ENCODE measurements at regions not wholly inside any gene's neighbourhood (a gene's known extent, or its start where the extent isn't known, plus 50 kb on each side); places are given as distances from the start of the nearest gene placed in this dataset.

GRCh38 chr7:117974891-117975290 lies 101.7 kb upstream of the CTTNBP2 start:
- DNase-seq, result no peak

GRCh38 chr7:117975476-117975875 lies 102.2 kb upstream of the CTTNBP2 start:
- no peak for DNase-seq

- DNase-seq, result no peak
These were observed 106.8 kb upstream of the CTTNBP2 start for GRCh38 chr7:117979954-117980497.

DNA sequence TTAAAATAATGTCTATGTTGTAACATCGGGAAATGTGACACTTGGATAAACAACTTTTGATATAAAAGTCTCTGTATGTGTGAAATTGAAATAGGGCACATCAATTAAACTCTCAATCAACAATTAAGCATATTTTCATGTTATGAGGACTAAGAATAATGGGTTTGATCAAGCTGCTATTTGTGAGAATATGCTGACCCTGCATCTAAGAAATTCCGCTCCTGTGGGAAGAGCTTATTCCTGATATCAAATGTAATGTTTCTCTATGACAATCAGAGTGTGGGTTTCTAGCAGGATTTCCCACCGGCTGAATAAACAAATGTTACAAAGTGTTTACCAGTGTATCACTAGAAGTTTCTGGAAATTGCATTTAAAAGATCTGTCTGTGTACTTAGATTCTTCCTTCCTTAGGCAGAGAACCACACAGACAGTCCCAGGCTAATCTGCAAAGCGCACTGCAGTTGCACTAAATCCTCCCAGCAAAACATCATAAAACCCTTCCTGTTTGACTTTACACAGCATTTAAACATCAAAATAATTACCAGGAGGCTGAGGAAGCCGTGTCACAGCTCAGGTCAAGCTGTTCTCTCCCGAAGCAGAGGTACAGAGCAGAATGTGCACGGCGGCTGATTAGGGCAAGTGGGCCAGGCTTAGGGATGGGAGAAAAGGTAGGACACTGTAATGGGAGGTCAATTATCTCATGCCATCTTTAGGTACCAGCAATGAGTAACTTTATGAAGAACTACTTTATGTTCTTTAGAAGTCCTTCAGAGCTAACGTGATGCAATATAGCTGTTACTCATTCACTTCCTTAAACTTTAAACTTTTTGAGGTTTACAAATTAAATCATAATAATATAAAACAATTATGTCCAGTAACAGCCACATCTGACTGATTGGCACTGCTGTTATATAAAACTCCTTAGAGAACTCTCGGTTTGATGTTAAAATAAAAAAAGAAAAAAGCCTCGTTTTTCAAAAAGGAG lies 109.1 kb upstream of the CTTNBP2 start:
- no peak for DNase-seq

DNA sequence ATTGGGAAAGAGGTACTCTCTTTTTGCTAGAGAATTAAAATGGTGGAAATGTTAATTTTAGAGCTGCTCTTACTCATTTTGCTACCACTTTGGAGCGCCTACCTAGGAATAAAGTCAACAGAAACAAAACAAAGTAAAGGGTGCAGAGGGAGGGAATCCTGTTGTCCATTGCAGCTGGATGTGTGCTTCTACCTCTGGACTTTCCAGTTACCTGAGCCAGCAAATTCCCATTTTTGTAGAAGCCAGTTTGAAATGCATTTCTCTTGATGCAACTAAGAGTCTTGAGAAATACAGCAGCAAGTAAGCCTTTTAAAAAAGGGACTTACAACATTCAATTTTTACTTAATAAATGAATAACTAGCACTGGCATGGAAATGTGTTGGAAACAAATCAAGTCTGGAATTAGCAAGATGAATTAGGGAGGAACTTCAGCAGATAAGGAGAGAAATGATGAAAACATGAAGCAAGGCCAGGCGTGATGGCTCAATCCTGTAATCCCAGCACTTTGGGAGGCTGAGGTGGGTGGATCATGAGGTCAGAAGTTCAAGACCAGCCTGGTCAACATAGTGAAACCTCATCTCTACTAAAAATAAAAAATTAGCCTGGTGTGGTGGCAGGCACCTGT lies 113.5 kb upstream of the CTTNBP2 start:
- DNase-seq, result no peak

DNA sequence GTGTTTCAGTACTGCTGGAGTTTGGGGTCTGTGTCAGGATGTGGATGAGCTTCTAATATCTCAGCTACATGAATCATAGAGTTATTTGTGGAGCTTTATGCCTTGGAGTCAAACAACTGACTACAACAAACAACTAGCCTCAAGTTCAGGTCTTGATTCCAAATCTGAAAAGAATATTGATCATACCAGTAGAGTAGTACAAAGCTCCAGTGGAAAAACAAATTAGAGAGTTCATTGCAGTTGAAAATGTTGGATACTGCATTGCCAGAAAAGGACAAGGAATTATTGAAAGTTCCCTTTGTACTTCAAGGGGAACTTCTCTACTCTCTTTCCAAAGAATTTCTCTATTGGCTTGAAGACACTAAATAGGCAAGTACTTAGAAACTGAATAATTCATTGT lies 117.6 kb upstream of the CTTNBP2 start:
- no peak for DNase-seq

DNA sequence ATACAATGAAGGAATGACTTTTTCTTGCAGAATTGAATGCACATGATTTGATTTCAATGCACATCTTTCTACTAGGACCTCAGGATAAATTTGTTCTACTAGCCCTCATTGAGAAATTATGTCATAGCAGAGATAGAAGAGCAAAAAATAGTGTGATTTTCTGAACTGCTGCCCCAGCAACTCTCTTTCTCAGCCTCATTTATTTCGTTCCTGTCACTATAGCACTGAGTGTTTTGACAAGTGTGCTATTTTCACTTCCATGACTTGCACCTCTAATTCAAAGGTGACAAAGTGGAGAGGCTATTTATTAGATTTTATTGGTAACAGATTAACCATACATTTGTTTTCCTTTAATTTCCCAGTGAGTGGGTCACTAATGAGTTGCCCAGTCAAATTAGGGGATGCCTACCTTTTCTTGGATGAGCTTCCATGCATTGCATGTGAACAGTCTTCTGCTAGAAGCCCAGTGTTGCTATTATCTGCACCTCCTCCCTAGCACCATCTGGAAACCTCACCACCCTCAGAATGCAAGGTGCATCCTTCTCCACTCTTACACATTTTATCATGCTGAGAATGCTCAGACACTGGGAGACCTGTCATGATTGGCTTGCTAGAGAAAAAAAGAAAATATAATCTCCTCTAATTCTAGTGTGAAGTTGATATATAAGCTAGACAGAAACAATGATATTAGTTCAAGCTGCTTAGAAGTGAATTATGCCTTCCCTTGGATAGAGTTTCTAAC lies 119.6 kb upstream of the CTTNBP2 start:
- DNase-seq, result no peak

GRCh38 chr7:117993377-117994003 lies 120.2 kb upstream of the CTTNBP2 start:
- DNase-seq, result no peak

GRCh38 chr7:117995850-117996650 lies 122.8 kb upstream of the CTTNBP2 start:
- no peak for DNase-seq

- DNase-seq, result no peak
These were observed 124.9 kb upstream of the CTTNBP2 start for GRCh38 chr7:117997862-117998825.

- DNase-seq, result no peak
These were observed 127.4 kb upstream of the CTTNBP2 start for GRCh38 chr7:118000480-118001202.

DNA sequence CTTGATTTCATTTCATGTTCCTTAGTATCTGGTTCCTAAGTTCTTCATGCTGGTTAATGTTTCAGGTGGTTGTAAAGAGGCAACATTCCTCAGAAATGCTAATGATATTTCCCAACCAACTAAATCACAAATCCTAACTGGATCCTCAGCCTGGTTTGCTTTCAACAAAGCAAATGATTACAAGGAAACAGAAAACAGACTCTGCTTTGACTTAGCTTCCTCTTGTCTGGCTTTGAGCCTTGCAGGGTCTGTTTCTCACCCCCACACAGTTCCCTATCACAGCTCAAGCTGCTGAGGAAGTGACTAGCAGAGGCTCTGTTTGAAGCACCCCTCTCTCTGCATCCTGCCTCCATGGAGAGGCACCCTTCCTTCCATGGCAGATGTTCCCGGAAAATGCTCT lies 130.2 kb upstream of the CTTNBP2 start:
- DNase-seq, result no peak

GRCh38 chr7:118005026-118005425 lies 131.8 kb upstream of the CTTNBP2 start:
- no peak for DNase-seq

GRCh38 chr7:118006979-118007378 lies 133.7 kb upstream of the CTTNBP2 start:
- no peak for DNase-seq

GRCh38 chr7:118009419-118009818 lies 136.2 kb upstream of the CTTNBP2 start:
- DNase-seq, result no peak

GRCh38 chr7:118011652-118012051 lies 138.4 kb upstream of the CTTNBP2 start:
- DNase-seq, result no peak

- DNase-seq, result no peak
These were observed 140.2 kb upstream of the CTTNBP2 start for GRCh38 chr7:118013252-118014010.

DNA sequence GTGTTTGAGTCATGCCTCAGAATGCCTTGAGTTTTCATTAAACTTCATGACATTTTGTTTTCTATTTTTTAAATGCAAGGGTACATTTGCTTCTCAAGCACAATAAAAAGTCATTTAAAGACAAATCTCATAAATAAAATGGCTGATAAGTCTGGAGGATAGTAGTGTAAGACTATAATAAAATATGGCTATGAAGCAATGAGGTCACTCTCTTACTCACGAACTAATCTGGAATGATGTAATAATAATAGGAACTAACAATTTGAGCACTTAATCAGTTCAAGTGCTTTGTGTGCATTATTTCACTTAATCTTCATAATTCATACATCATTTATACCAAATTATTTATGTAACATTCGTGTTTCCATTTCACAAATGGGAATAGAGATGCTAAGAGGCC lies 149.3 kb upstream of the CTTNBP2 start:
- DNase-seq, result no peak

DNA sequence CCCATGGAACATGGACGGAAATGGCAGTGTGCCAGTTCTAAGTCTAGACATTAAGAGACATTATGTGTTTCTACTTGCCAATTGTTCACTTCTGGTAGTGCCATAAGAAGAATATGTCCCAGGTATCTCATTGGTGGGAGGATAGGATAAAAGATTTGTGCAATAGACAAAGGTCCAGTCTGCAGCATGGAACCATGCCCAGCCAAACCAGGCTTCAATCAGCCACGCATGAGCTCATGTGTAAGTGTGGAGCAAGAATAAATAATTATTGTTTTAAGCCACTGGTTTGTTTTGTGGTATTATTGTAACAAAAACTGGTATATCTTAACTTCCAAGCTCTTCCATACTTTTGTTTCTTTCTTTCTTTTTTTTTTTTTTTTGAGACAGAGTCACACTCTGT lies 153.6 kb upstream of the CTTNBP2 start:
- no peak for DNase-seq
